ENCODE measurements at regions not wholly inside any gene's neighbourhood (a gene's known extent, or its start where the extent isn't known, plus 50 kb on each side); places are given as distances from the start of the nearest gene placed in this dataset.

- Histone ChIP-seq H4K20me1 (ENCODE audit: insufficient read depth, low read length, poor library complexity, severe bottlenecking) (no peaks in the 10 kb centered on the region), H3K9me3 (ENCODE audit: insufficient read depth, low read depth, low read length) (no peaks in the 10 kb centered on the region), H3K4me3 (ENCODE audit: low read length, poor library complexity, severe bottlenecking) (no peak overlapping the region), H3K27me3 (ENCODE audit: insufficient read depth, low read length, poor library complexity, severe bottlenecking) (no peaks in the 10 kb centered on the region), H3F3A (ENCODE audit: low read depth) (no peaks in the 10 kb centered on the region), H3K79me2 (ENCODE audit: insufficient read depth, low read length) (no peaks in the 10 kb centered on the region), H3K4me1 (ENCODE audit: insufficient read depth, low read length, poor library complexity, severe bottlenecking) (no peaks in the 10 kb centered on the region), H3K36me3 (ENCODE audit: insufficient read depth, low read length) (no peaks in the 10 kb centered on the region), H3K4me2 (ENCODE audit: low read depth, low read length, poor library complexity, severe bottlenecking) (no peak overlapping the region), H3K9me2 (replicated peaks; ENCODE audit: low read depth, low read length) (no peaks in the 10 kb centered on the region), H3K9ac (ENCODE audit: low read depth, low read length, poor library complexity, severe bottlenecking) (no peak overlapping the region), H2AFZ (ENCODE audit: low read length) (no peak overlapping the region)
- TF ChIP-seq, protein P1, sequence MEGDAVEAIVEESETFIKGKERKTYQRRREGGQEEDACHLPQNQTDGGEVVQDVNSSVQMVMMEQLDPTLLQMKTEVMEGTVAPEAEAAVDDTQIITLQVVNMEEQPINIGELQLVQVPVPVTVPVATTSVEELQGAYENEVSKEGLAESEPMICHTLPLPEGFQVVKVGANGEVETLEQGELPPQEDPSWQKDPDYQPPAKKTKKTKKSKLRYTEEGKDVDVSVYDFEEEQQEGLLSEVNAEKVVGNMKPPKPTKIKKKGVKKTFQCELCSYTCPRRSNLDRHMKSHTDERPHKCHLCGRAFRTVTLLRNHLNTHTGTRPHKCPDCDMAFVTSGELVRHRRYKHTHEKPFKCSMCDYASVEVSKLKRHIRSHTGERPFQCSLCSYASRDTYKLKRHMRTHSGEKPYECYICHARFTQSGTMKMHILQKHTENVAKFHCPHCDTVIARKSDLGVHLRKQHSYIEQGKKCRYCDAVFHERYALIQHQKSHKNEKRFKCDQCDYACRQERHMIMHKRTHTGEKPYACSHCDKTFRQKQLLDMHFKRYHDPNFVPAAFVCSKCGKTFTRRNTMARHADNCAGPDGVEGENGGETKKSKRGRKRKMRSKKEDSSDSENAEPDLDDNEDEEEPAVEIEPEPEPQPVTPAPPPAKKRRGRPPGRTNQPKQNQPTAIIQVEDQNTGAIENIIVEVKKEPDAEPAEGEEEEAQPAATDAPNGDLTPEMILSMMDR (conservative IDR thresholded peaks at IDR 0.05; ENCODE audit: low read length), result no peak
- TF ChIP-seq EZH2phosphoT487 (IDR thresholded peaks at IDR 0.05; ENCODE audit: borderline replicate concordance), result no peak
These were observed 211.6 kb downstream of the PTH2R start for GRCh38 chr2:208618220-208618619.

GRCh38 chr2:208619993-208620392, 213.4 kb downstream of the PTH2R start:
- Histone ChIP-seq H3K9me2 (replicated peaks; ENCODE audit: low read depth, low read length) (no peaks in the 10 kb centered on the region), H3K27me3 (ENCODE audit: insufficient read depth, low read length, poor library complexity, severe bottlenecking) (no peaks in the 10 kb centered on the region), H2AFZ (ENCODE audit: low read length) (no peak overlapping the region), H3K9ac (ENCODE audit: low read depth, low read length, poor library complexity, severe bottlenecking) (no peak overlapping the region), H3K79me2 (ENCODE audit: insufficient read depth, low read length) (no peaks in the 10 kb centered on the region), H3F3A (ENCODE audit: low read depth) (no peaks in the 10 kb centered on the region), H3K36me3 (ENCODE audit: insufficient read depth, low read length) (no peaks in the 10 kb centered on the region), H3K9me3 (ENCODE audit: insufficient read depth, low read depth, low read length) (no peaks in the 10 kb centered on the region), H3K4me1 (ENCODE audit: insufficient read depth, low read length, poor library complexity, severe bottlenecking) (no peaks in the 10 kb centered on the region), H4K20me1 (ENCODE audit: insufficient read depth, low read length, poor library complexity, severe bottlenecking) (no peaks in the 10 kb centered on the region), H3K4me2 (ENCODE audit: low read depth, low read length, poor library complexity, severe bottlenecking) (no peak overlapping the region), H3K4me3 (ENCODE audit: low read length, poor library complexity, severe bottlenecking) (no peak overlapping the region)
- TF ChIP-seq EZH2phosphoT487 (IDR thresholded peaks at IDR 0.05; ENCODE audit: borderline replicate concordance), result no peak
- TF ChIP-seq, protein P1 (conservative IDR thresholded peaks at IDR 0.05; ENCODE audit: low read length), result no peak

GRCh38 chr2:208620487-208620978, 213.9 kb downstream of the PTH2R start:
- Histone ChIP-seq H3K79me2 (ENCODE audit: insufficient read depth, low read length) (no peaks in the 10 kb centered on the region), H3K9me3 (ENCODE audit: insufficient read depth, low read depth, low read length) (no peaks in the 10 kb centered on the region), H3K4me3 (ENCODE audit: low read length, poor library complexity, severe bottlenecking) (no peak overlapping the region), H3K27me3 (ENCODE audit: insufficient read depth, low read length, poor library complexity, severe bottlenecking) (no peaks in the 10 kb centered on the region), H3K4me1 (ENCODE audit: insufficient read depth, low read length, poor library complexity, severe bottlenecking) (no peaks in the 10 kb centered on the region), H3K36me3 (ENCODE audit: insufficient read depth, low read length) (no peaks in the 10 kb centered on the region), H3F3A (ENCODE audit: low read depth) (no peaks in the 10 kb centered on the region), H3K4me2 (ENCODE audit: low read depth, low read length, poor library complexity, severe bottlenecking) (no peak overlapping the region), H3K9ac (ENCODE audit: low read depth, low read length, poor library complexity, severe bottlenecking) (no peak overlapping the region), H3K9me2 (replicated peaks; ENCODE audit: low read depth, low read length) (no peaks in the 10 kb centered on the region), H2AFZ (ENCODE audit: low read length) (no peak overlapping the region), H4K20me1 (ENCODE audit: insufficient read depth, low read length, poor library complexity, severe bottlenecking) (no peaks in the 10 kb centered on the region)
- no peak for TF ChIP-seq EZH2phosphoT487 (IDR thresholded peaks at IDR 0.05; ENCODE audit: borderline replicate concordance)
- TF ChIP-seq, protein P1 (conservative IDR thresholded peaks at IDR 0.05; ENCODE audit: low read length), result no peak

Data from Loucy (cell line).